ENCODE measurements at regions not wholly inside any gene's neighbourhood (a gene's known extent, or its start where the extent isn't known, plus 50 kb on each side); places are given as distances from the start of the nearest gene placed in this dataset.

DNA sequence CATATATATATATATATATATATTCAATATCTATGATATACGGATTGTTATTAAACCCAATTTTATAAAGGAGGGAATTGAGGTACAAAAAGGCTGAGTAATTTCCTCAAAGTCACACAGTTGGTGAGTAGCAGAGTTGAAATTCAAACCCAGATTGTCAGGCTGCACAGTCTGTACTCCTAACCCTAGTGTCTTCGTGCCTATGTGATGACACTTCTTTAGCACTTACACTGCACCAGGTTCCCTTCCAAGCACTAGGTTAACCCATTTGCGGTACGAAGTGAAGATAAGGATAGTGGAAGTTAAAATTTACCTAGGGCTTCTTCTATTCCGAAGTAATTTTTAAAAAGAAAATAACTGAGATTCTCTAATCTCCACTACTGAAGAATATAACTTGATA, 125.1 kb upstream of the TSPAN8 start:
- Histone ChIP-seq H3K4me1 (ENCODE audit: control insufficient read depth, extremely low read depth, insufficient read depth, low read length) (no peaks in the 10 kb centered on the region), H3K36me3 (ENCODE audit: control insufficient read depth, insufficient read depth, low read length) (no peaks in the 10 kb centered on the region), H3K79me2 (ENCODE audit: control insufficient read depth, insufficient read depth, low read length) (no peaks in the 10 kb centered on the region), H3K27me3 (ENCODE audit: control insufficient read depth, insufficient read depth, low read length) (no peaks in the 10 kb centered on the region), H3K4me2 (ENCODE audit: extremely low read depth, insufficient read depth, low read length) (no peak overlapping the region), H3K27ac (ENCODE audit: insufficient read depth, low read length) (no peak overlapping the region), H3K9ac (ENCODE audit: insufficient read depth, low read length) (no peak overlapping the region), H3K9me3 (ENCODE audit: control insufficient read depth, insufficient read depth, low read depth, low read length) (no peaks in the 10 kb centered on the region), H2AFZ (ENCODE audit: low read length) (no peak overlapping the region), H3K4me3 (replicated peaks in 1 of 4; ENCODE audit: control extremely low read depth in 1 of 4, insufficient read depth in 1 of 4, low read depth in 3 of 4, low read length in 4 of 4) (no peak overlapping the region), H4K20me1 (ENCODE audit: control insufficient read depth, extremely low read depth, insufficient read depth, low read length) (no peaks in the 10 kb centered on the region)
- DNase-seq (ENCODE audit: low read depth in 2 of 2), result no peak
- TF ChIP-seq EZH2 (IDR thresholded peaks at IDR 0.05; ENCODE audit: low read length, missing control alignments), result no peak
- TF ChIP-seq CTCF (conservative IDR thresholded peaks at IDR 0.05 in 1 of 2, IDR thresholded peaks at IDR 0.05 in 1 of 2; ENCODE audit: low read depth in 1 of 2, low read length in 2 of 2), result no peak

GRCh38 chr12:71282020-71282419, 124.2 kb upstream of the TSPAN8 start:
- Histone ChIP-seq H3K4me1 (ENCODE audit: control insufficient read depth, extremely low read depth, insufficient read depth, low read length) (no peaks in the 10 kb centered on the region), H3K27ac (ENCODE audit: insufficient read depth, low read length) (no peak overlapping the region), H4K20me1 (ENCODE audit: control insufficient read depth, extremely low read depth, insufficient read depth, low read length) (no peaks in the 10 kb centered on the region), H3K36me3 (ENCODE audit: control insufficient read depth, insufficient read depth, low read length) (no peaks in the 10 kb centered on the region), H3K79me2 (ENCODE audit: control insufficient read depth, insufficient read depth, low read length) (no peaks in the 10 kb centered on the region), H3K27me3 (ENCODE audit: control insufficient read depth, insufficient read depth, low read length) (no peaks in the 10 kb centered on the region), H3K9ac (ENCODE audit: insufficient read depth, low read length) (no peak overlapping the region), H2AFZ (ENCODE audit: low read length) (no peak overlapping the region), H3K9me3 (ENCODE audit: control insufficient read depth, insufficient read depth, low read depth, low read length) (no peaks in the 10 kb centered on the region), H3K4me2 (ENCODE audit: extremely low read depth, insufficient read depth, low read length) (no peak overlapping the region), H3K4me3 (replicated peaks in 1 of 4; ENCODE audit: control extremely low read depth in 1 of 4, insufficient read depth in 1 of 4, low read depth in 3 of 4, low read length in 4 of 4) (no peak overlapping the region)
- no peak for DNase-seq (ENCODE audit: low read depth in 2 of 2)
- TF ChIP-seq CTCF (conservative IDR thresholded peaks at IDR 0.05 in 1 of 2, IDR thresholded peaks at IDR 0.05 in 1 of 2; ENCODE audit: low read depth in 1 of 2, low read length in 2 of 2) (no peak), EZH2 (IDR thresholded peaks at IDR 0.05; ENCODE audit: low read length, missing control alignments) (no peak)

- Histone ChIP-seq H3K27ac (ENCODE audit: insufficient read depth, low read length) (no peak overlapping the region), H2AFZ (ENCODE audit: low read length) (no peak overlapping the region), H3K36me3 (ENCODE audit: control insufficient read depth, insufficient read depth, low read length) (no peaks in the 10 kb centered on the region), H3K9me3 (ENCODE audit: control insufficient read depth, insufficient read depth, low read depth, low read length) (no peaks in the 10 kb centered on the region), H3K79me2 (ENCODE audit: control insufficient read depth, insufficient read depth, low read length) (no peaks in the 10 kb centered on the region), H3K9ac (ENCODE audit: insufficient read depth, low read length) (no peak overlapping the region), H3K4me2 (ENCODE audit: extremely low read depth, insufficient read depth, low read length) (no peak overlapping the region), H3K27me3 (ENCODE audit: control insufficient read depth, insufficient read depth, low read length) (no peaks in the 10 kb centered on the region), H3K4me3 (replicated peaks in 1 of 4; ENCODE audit: control extremely low read depth in 1 of 4, insufficient read depth in 1 of 4, low read depth in 3 of 4, low read length in 4 of 4) (no peak overlapping the region), H4K20me1 (ENCODE audit: control insufficient read depth, extremely low read depth, insufficient read depth, low read length) (no peaks in the 10 kb centered on the region), H3K4me1 (ENCODE audit: control insufficient read depth, extremely low read depth, insufficient read depth, low read length) (no peaks in the 10 kb centered on the region)
- no peak for DNase-seq (ENCODE audit: low read depth in 2 of 2)
- TF ChIP-seq CTCF (conservative IDR thresholded peaks at IDR 0.05 in 1 of 2, IDR thresholded peaks at IDR 0.05 in 1 of 2; ENCODE audit: low read depth in 1 of 2, low read length in 2 of 2), result no peak
- no peak for TF ChIP-seq EZH2 (IDR thresholded peaks at IDR 0.05; ENCODE audit: low read length, missing control alignments)
These were observed 123.6 kb upstream of the TSPAN8 start for GRCh38 chr12:71281425-71281824.

Data from fibroblast of lung (primary cell).